ENCODE measurements at regions not wholly inside any gene's neighbourhood (a gene's known extent, or its start where the extent isn't known, plus 50 kb on each side); places are given as distances from the start of the nearest gene placed in this dataset.

GRCh38 chr2:166671801-166672200 lies 177.8 kb upstream of the SCN7A start:
- Histone ChIP-seq H3K4me2 (ENCODE audit: insufficient read depth, low read length) (no peak overlapping the region), H2AFZ (ENCODE audit: low read depth, low read length) (no peak overlapping the region), H3K9me3 (replicated peaks; ENCODE audit: control insufficient read depth, insufficient read depth, low read depth, low read length) (no peaks in the 10 kb centered on the region), H3K9ac (ENCODE audit: insufficient read depth in 1 of 2, low read depth in 2 of 2, low read length in 2 of 2) (no peak overlapping the region), H3K27me3 (ENCODE audit: control insufficient read depth in 2 of 2, insufficient read depth in 2 of 2, low read length in 2 of 2) (no peaks in the 10 kb centered on the region), H3K36me3 (ENCODE audit: control insufficient read depth, insufficient read depth, low read length) (no peaks in the 10 kb centered on the region), H3K27ac (ENCODE audit: extremely low read depth, low read depth, low read length) (no peak overlapping the region), H3K9me1 (ENCODE audit: control insufficient read depth, insufficient read depth, low read length) (no peaks in the 10 kb centered on the region), H4K20me1 (replicated peaks; ENCODE audit: control insufficient read depth, insufficient read depth, low read length) (no peaks in the 10 kb centered on the region), H3K4me1 (replicated peaks in 1 of 2; ENCODE audit: control insufficient read depth in 2 of 2, insufficient read depth in 2 of 2, low read length in 2 of 2) (no peaks in the 10 kb centered on the region), H3K4me3 (no peak overlapping the region), H3K79me2 (ENCODE audit: control insufficient read depth, insufficient read depth, low read length) (no peaks in the 10 kb centered on the region)
- FAIRE-seq (no peak), ATAC-seq (no peak), DNase-seq (ENCODE audit: extremely low read depth in 1 of 4, low spot score in 3 of 4) (no peak)
- ChIA-PET CTCF (ENCODE audit: low intra/inter-chr PET ratio) (no interaction called here), POLR2A (no interaction called here)
- no peak for TF ChIP-seq BRD4 (IDR thresholded peaks at IDR 0.05)
- TF ChIP-seq PRPF4 (IDR thresholded peaks at IDR 0.05; ENCODE audit: insufficient read depth, low read depth, low read length, poor library complexity, severe bottlenecking): no peak
- TF ChIP-seq MTA2 (IDR thresholded peaks at IDR 0.05; ENCODE audit: low read depth): no peak
- no peak for TF ChIP-seq ZFPM2 (CRISPR knock-in tag; IDR thresholded peaks at IDR 0.05)
- no peak for TF ChIP-seq BRCA1 (IDR thresholded peaks at IDR 0.05)
- no peak for TF ChIP-seq BRCA1 (CRISPR knock-in tag; IDR thresholded peaks at IDR 0.05)
- TF ChIP-seq, protein P1, sequence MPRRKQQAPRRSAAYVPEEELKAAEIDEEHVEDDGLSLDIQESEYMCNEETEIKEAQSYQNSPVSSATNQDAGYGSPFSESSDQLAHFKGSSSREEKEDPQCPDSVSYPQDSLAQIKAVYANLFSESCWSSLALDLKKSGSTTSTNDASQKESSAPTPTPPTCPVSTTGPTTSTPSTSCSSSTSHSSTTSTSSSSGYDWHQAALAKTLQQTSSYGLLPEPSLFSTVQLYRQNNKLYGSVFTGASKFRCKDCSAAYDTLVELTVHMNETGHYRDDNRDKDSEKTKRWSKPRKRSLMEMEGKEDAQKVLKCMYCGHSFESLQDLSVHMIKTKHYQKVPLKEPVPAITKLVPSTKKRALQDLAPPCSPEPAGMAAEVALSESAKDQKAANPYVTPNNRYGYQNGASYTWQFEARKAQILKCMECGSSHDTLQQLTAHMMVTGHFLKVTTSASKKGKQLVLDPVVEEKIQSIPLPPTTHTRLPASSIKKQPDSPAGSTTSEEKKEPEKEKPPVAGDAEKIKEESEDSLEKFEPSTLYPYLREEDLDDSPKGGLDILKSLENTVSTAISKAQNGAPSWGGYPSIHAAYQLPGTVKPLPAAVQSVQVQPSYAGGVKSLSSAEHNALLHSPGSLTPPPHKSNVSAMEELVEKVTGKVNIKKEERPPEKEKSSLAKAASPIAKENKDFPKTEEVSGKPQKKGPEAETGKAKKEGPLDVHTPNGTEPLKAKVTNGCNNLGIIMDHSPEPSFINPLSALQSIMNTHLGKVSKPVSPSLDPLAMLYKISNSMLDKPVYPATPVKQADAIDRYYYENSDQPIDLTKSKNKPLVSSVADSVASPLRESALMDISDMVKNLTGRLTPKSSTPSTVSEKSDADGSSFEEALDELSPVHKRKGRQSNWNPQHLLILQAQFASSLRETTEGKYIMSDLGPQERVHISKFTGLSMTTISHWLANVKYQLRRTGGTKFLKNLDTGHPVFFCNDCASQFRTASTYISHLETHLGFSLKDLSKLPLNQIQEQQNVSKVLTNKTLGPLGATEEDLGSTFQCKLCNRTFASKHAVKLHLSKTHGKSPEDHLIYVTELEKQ (CRISPR knock-in tag; IDR thresholded peaks at IDR 0.05): no peak
- no peak for TF ChIP-seq HSF4 (CRISPR knock-in tag; IDR thresholded peaks at IDR 0.05; ENCODE audit: borderline replicate concordance)
- TF ChIP-seq NFXL1 (CRISPR knock-in tag; IDR thresholded peaks at IDR 0.05): no peak
- TF ChIP-seq XRCC5 (IDR thresholded peaks at IDR 0.05; ENCODE audit: low read depth, low read length): no peak
- no peak for TF ChIP-seq EHMT2 (IDR thresholded peaks at IDR 0.05)
- TF ChIP-seq YBX1 (IDR thresholded peaks at IDR 0.05): no peak
- no peak for TF ChIP-seq PCBP2 (IDR thresholded peaks at IDR 0.05; ENCODE audit: low read depth, low read length, poor library complexity, severe bottlenecking)
- no peak for TF ChIP-seq GTF2F1 (IDR thresholded peaks at IDR 0.05; ENCODE audit: low read depth, low read length)
- TF ChIP-seq MEF2D (tag; conservative IDR thresholded peaks at IDR 0.05; ENCODE audit: low read depth): no peak
- TF ChIP-seq ZNF121 (CRISPR knock-in tag; conservative IDR thresholded peaks at IDR 0.05): no peak
- TF ChIP-seq SRSF3 (IDR thresholded peaks at IDR 0.05; ENCODE audit: insufficient read depth, low read length): no peak
- TF ChIP-seq, protein P2, sequence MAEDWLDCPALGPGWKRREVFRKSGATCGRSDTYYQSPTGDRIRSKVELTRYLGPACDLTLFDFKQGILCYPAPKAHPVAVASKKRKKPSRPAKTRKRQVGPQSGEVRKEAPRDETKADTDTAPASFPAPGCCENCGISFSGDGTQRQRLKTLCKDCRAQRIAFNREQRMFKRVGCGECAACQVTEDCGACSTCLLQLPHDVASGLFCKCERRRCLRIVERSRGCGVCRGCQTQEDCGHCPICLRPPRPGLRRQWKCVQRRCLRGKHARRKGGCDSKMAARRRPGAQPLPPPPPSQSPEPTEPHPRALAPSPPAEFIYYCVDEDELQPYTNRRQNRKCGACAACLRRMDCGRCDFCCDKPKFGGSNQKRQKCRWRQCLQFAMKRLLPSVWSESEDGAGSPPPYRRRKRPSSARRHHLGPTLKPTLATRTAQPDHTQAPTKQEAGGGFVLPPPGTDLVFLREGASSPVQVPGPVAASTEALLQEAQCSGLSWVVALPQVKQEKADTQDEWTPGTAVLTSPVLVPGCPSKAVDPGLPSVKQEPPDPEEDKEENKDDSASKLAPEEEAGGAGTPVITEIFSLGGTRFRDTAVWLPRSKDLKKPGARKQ (CRISPR knock-in tag; IDR thresholded peaks at IDR 0.05): no peak
- in situ Hi-C loops (cut with MboI): no loop called here
- intact Hi-C loops (cut with micrococcal nuclease): no loop called here
- WGBS (ENCODE audit: insufficient coverage, low coverage, missing lambda C conversion rate): 0% methylated on average over 1 of the region's 1 CpG
- BruUV-seq (replicated peaks): no TSS peak

Measured in K562 (cell line).